SH-SY5Y (cell line): ENCODE measurements at regions not wholly inside any gene's neighbourhood (a gene's known extent, or its start where the extent isn't known, plus 50 kb on each side); places are given as distances from the start of the nearest gene placed in this dataset.

Source experiments
- GATA2 ChIP-seq: IDR thresholded peaks from 2 replicates; pipeline ENCODE4 v1.6.1; 2011; ENCODE audit warnings: mild to moderate bottlenecking, low read depth, low read length
- GATA3 ChIP-seq: IDR thresholded peaks from 2 replicates; pipeline ENCODE4 v1.6.1; 2011; ENCODE audit warnings: low read depth, mild to moderate bottlenecking, low read length, moderate library complexity

DNA sequence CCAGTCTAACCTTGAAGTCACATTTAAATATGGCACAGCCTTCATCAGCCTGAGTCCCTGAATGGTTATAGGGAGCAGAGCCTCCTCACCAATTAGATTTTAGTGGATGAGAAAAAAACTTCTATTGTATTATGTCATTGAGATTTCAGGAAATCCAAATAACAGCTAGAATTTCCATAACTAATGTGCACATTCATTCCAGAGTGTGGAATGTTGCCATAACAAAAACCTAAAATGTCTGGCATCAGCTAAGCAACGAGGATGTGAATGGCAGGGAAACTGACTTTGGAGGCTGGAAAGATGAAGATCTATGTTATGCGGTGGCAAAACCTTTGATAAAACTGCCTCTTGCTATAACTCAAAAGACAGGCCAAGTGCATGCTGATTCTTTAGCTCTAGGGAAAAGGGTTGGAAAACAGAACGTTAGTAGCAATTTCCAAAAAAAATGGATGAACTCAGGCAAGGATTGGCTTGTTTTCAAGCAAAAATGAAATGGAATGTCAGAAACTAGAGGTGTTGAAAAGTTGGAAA is 91.3 kb upstream of the NFIB start:
- TF ChIP-seq GATA2 (no peak), GATA3 (no peak)
